GM21528 (cell line): ENCODE measurements at regions not wholly inside any gene's neighbourhood (a gene's known extent, or its start where the extent isn't known, plus 50 kb on each side); places are given as distances from the start of the nearest gene placed in this dataset.
A peak's percentile ranks its signal among the peaks of the same experiment; 100 is the strongest.

Experiments
- ATAC-seq: cut with Tn5 transposase; IDR thresholded peaks from one replicate; pipeline ENCODE4 v1.9.1; 2021; ENCODE audit warnings: mild to moderate bottlenecking, moderate library complexity; ENCODE audit not compliant: unreplicated experiment, low FRiP score

DNA sequence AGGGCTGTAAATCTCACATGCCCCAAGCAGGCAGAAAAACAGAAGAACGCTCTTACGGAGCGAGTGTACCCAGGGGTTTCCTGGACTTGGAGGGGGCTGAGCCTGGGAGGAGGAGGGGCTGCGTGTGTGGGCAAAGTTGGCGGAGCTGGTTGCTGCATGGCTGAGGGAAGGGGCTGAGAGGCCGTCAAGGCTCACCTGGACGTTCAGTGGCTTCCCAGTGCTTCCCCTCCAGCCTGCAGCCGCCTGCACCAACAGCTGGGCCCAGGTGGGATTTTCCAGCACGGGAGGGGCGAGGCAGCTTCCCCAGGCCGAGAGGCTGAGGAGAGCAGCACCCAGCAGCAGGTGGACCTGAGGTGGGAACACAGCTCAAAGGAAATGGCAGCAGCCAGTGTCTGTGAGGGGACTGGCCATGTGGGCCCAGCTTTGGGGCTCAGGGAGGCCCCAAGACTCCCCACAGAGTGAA lies 70.6 kb upstream of the CTDP1 start:
- ATAC-seq = no peak

DNA sequence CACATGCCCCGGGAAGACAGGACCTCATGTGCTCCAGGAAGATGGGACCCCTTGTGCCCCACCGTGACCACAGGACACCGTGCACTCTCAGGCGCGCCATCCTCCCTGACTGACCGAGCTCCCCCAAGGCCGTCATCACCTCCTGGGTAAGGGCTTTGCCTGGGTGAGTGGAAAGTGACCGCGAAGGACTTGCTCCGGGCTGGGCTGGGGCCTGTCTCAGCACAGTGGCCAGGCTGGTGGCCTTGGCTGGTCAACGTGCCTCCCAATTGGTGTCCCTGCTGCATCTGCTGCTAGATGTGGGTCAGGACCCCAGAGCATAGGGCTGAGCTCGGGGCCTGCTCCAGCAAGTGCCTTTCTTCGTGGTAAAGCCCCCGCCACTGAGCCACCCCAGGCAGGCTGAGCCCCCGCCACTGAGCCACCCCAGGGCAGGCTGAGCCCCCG lies 69.7 kb upstream of the CTDP1 start:
- no peak for ATAC-seq

DNA sequence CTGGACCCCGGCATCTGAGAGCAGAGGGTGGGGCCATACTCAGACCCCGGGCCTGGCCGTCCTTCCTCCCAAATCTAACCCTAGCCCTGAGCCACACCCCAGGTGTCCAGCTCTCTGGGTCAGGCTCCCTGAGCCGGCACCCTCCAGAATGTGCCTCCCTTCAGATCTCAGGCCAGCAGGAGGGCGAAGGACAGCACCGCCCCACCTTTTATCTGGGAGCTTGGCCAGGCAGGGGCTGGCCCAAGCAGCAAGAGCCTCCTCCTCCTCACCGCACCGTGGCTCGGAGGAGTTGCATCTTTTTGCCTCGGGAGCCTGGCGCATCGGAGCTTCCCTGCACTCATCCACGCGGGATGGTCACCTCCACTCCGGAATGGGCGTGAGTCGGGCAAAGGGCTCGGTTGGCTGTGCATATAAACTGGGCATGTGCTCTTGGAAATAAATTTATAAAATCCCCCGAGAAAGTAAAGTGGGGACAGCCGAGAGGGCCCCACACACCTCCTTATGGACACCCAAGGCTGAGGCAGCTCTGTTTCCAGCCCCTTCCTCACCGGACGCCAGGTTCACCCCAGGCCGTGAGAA lies 69.1 kb upstream of the CTDP1 start:
- ATAC-seq = no peak

DNA sequence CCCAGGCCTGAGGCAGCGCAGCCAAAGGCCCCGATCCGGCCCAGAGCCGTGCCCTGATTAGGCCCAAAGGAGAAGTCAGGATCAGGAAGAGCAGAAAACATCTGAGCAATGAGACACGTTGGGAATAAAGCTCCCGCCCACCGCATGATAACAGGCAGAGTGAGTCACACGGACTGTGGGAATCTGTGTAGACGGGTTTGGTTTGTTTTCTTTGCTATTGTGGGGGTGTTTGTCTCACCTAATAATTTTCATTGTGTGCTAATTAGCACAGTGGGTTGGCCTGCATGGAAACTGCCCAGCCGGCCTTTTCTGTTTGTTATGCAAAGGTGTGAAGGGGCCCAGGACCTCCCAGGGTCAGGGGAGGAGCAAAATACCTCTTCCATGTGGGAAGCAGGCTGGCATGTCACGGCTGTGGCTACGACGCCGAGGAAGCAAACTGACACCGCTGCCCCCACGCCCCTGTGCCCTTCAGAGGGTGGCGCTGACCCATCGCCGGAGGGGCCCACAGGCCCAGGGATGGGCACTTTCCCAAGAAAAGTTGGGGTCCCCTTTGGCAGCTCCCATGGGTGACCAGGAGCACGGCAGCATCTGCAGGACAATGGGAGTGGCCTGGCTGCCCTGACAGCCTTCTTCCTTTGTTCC lies 68.4 kb upstream of the CTDP1 start:
- no peak for ATAC-seq

DNA sequence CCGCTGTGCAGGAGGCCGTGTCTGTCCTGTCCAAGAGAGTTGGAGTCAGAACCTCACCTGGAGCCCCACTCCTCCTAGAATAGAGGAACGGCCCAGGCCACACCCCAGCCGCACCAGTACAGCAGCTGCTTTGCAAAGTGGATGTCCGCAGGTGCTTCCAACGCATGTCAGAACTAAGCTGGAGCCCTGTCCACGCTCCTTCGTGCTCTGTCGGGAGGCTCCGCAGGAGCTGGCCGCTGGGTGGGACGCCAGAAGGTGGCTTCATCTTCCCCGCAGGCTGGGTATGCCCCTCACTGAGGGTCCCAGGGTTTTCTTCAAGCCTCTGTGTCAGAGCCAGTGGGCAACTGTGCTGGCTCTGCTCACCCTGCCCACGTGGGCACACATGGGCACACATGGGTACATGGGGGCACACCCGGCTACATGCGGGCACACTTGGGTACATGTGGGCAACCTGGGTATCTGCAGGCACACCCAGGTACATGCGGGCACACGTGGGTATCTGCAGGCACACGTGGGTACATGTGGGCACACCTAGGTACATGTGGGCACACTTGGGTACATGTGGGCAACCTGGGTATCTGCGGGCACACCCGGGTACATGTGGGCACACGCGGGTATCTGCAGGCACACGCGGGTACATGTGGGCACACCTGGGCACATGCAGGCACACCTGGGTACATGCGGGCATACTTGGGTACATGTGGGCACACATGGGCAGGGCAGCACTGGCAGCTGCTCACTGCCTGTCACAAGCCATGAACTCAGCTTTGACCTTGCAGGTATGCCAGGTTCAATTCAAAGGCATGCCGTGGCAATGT lies 67.1 kb upstream of the CTDP1 start:
- no peak for ATAC-seq

DNA sequence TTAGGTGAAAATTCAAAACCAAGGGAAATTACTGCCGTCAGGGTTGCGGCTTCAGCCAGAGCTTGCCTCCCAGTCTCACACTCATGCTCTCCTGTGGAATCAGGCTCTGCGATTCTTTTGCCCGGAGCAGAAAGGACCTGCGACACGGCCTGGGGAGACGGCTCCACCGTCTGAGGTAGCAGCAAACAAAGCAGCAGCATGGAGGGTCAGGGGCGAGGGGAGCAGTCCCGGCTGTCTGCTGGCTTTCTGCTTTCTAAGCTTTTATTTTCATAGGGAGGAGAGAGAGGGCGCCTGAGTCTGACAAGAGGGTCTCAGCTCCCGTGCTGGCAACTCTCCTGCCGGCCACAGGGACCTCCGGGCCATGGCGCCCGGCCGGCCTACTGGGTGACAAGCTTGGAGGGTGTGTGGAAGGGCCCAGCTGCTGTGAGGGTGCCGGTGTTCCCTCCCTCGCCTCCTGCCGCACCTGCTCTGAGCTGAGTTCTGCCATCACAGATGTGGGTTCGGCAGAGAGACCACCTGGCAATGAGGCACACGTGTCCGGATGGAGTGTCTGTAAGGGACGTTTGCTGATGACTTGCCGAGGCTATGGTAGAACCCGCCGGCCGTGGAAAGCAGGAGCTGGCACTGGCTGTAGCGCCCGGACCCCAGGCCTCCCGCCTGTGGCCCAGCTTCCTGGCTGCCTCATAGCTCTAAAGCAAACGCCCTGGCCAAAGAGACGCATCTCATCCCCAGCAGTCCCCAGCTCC lies 66.2 kb upstream of the CTDP1 start:
- ATAC-seq = no peak

DNA sequence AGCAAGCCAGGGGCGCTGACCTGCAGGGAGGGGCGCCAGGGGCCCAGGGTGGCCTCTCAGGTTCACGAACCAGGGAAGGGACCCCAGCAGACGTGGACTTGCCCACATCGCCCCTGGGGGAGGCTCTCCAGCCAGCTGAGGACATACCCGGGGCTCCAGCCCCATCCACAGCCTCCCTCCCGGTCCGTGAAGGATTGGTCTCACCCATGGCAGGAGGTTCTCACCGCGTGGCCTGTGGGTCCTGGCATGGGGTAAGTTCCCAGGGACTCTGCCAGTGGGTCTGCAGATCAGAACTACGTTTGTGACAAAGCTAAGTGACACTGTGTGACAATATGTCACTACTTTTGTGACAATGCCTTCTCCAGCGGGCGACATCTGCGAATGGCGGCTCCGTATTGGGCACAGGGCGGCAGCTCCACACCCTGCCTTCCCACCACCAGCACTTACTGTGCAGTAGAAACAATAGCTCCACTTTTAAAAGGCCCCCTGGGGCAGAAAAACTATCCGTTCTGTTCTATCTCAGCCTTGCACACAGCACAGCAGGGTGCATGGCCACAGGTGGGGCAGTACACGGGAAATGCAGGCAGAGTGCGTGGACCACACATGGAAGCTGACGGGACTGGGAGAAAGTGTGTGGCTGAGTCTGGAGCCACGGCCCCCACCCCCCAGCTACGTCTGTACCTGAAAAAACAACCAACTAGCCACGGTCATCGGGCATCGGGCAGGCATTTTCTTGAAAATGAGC lies 65.2 kb upstream of the CTDP1 start:
- ATAC-seq = no peak

DNA sequence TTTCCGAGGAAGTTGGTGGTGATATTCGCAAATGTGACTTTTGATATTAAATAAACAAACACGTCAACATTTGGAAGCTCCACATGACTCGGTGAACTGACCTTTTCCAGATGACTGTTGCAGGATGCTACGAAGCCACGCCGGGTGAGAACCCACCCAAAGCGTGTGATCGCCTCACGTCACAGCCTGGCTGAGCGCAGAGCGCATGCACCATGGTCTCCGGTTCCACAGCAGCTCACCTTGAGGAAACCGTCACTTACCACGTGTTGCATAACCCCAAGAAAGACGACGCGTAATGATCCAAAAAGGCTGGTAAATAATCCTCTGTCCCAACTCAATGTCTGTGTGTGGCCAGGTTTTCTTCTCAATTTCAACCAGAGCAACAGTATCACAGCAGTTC lies 64.5 kb upstream of the CTDP1 start:
- ATAC-seq = no peak

DNA sequence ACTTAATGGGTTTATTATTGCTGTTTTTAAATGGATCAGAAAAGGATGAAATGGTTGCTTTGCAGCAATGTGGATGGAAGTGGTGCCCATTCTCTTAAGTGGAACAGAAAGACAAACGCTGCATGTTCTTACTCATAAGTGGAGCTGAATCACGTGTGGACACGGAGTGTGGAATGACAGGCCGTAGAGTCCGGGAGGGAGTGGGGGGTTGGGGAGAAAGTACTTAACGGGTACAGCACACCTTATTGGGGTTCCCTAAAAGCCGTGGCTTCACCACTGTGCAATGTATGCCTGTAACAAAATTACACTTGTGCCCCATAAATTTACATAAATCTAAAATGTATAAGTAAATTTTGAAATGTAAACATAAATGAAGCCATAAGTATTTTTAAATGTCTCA lies 64.0 kb upstream of the CTDP1 start:
- ATAC-seq = no peak

DNA sequence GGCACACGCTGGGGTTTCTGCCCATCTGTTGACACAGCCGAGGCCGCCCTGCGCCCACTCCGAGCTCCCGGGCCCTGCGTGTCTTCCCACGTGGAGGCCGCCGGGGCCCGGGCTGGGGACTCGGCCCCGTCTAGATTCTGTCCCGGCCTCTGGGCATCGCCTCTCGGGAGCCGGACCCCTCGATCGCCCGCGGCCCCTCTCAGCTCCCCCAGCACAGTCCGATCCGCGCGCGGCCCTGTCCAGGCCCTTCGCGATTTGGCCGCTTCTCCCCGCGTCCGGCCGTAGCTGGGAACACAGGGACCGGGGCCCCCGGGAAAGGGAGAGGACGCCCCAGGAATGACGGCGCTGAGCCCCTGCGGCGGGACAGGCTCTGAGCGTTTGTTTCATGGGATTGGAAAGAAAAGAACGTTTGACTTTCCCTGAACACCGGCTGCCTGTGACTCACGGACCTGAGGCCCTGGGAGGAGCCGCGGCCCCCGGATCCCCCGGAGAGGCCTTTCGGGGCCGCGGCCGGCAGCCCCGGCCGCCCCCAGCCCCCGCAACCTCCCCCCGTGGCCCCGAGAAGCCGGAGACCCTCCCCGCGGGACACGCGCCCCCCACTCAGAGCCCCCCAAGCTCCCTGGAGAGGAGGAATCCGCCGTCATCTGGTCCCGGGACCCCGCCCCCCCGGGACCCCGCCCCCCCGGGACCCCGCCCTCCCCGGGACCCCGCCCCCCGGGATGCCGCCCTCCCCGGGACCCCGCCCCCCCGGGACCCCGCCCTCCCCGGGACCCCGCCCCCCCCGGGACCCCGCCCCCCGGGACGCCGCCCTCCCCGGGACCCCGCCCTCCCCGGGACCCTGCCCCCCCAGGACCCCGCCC lies 62.7 kb upstream of the CTDP1 start:
- no peak for ATAC-seq

DNA sequence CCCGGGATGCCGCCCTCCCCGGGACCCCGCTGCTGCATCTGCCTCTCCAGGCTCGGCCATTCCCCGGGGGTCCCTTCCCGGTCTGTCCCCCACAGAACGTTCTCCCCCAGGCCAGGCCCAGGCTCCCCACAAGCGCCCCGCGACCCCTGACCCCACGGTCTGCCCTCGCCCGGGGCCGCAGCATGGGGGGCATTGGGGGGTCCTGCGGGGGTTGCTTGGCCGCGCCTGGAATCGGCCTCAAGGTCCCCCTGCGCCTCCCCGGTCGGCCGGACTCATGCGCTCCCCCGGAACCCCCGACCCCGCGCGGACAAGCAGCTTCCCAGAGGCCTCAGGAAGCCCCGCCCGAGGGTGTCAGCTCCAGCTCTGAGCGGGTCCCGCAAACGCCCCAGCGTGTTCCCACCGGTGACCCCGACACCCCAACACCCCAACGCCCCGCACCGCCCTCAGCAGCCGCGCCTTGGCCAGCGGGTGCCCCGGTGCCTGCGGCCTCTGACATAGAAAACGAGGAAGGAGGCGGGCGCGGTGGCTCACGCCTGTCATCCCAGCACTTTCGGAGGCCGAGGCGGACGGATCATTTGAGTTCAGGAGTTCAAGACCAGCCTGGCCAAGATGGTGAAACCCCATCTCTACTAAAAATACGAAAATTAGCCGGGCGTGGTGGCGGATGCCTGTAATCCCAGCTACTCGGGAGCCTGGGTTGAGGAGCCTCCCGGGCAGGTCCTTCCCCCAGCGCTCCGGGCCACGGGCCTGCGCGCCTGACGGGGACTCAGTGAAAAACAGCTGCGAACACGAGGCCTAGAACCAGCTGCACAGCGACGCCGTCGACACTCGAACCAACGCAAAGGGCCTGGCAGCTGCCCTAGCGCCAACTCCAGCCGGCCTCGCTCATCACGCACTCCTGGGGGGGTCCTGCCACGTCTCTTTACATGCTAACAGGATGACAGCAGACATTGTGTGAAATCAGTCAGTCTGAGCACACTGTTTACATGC lies 61.8 kb upstream of the CTDP1 start:
- no peak for ATAC-seq

DNA sequence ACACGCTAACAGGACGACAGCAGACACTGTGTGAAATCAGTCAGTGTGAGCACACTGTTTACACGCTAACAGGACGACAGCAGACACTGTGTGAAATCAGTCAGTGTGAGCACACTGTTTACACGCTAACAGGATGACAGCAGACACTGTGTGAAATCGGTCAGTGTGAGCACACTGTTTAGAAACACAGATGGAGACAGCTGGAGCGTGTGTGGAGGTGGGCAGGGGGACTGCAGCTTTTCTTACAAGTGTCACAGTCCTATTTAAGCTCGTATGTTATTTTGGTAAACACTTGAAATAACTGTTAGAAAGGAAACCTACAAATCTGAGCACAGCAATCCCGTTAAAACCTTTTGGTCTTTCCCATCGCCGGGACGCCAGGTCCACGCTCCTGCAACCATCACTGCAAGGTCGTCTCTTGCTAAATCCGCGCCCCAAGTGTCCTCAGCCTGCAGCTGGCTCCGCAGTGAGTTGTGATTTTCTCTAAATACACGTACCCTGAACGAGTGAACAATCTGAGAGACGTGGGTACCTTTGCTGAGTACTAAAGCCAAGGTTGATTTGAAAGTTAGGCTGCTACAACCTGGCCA lies 58.9 kb upstream of the CTDP1 start:
- no peak for ATAC-seq

DNA sequence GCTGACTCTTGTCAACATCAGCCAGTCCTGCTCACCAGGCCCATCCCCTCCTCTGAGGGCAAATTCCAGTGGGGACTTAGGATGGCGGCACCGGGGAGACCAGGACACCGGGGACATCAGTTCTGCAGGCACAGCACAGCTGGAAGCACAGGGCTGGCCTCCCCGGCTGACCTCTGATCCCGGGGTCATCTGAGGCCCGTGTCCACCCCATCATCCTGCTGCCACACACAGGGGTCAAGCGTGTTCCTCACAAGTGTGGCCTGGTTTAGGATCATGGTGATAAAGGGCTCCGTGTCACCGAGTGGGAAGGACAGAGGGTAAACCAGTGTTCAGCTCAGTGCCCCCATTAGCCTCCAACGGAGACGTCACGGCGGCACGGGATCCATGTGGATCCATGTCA lies 58.1 kb upstream of the CTDP1 start:
- ATAC-seq = no peak

DNA sequence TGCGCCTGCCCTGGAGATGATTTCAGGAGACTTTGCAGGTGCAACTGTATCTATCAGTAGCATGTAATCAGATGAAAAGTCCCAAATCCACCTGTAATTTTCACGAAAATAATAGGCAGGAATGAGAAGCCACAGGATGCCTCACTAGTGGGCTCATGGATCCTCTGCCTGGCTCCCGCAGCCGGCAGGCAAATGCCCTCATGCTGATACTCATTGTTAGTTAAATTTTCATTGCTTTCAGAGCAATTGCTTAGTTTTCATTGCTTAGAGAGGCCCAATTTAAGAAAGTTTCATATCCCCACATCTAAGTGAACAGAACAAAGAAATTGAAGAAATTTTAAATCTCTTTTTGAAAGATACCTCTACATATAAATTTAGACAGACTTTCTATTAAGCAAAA lies 57.6 kb upstream of the CTDP1 start:
- ATAC-seq = no peak

DNA sequence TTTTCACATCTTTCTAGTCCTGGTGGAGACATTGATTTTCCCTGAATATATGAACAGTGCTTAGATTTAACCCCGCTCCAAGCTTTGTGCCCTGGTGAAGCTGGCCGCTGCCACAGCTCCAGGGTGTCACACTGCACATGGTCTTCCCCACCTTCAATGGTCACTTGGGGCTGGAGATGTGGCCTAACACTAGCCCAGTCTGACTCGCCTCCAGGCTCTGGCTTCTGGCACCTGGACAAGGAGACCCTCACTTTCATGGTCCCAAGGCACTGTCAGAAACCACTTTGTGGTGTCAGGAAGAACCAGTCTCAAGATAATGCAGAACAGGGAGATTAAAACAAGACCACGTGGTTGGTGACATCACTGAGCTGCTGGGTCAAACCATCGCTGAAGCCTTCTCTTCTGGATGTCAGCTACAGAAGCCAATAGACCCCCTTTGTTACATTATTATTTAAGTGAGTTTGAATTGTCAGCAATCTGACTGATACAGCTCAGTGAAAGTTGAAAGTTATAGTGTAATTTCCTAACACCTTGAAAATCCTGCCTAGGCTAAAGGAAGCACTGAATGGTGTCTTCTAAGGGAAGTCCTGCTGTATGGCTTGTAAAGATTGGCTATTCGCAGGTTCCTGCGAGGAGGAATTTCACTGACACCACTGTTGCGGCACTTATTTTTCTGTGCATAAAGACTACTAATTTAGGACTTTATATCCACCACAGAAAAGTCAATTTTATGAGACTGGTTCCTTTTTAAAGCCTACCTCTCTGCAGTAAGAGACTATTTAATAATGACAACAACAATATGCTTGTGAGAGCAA lies 55.0 kb upstream of the CTDP1 start:
- ATAC-seq = peak; percentile 21

DNA sequence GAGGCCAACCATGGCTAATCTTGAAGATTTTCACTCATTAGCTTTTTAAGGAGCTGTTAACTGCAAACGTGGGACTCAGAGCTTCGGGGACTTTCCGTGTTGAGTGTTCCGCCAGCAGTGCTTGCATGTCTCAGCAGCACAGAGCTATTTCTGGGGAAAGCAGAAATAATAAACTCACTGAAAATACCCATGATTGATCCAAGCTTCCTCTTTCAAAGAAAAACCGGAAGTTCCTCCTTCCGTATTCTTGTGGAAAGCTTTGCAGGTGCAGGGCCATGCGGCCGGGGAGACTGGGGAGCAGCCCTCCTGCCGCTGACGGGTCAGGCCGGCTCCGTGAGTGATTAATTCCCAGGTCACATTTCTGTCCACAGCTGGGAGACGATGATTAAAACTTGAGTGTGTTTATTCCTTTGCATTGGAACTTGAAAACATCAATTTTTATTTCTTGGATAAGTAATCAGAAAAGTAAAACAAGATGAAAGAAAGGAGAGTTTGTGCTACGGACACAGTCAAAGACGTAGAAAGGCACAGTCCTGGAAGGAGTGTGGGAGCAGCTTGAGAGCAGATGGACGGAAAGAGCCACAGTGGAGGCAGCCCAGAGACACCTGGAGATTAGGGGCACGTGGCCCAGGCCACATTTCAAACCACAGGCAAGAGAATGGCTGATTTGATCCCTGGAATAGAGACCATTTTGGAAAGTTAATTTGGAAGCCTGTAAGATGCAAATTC lies 54.2 kb upstream of the CTDP1 start:
- ATAC-seq = peak; percentile 81
